Heart left ventricle (tissue), 16 donors: ENCODE measurements at regions not wholly inside any gene's neighbourhood (a gene's known extent, or its start where the extent isn't known, plus 50 kb on each side); places are given as distances from the start of the nearest gene placed in this dataset.

ENCODE experiments used
- ATAC-seq, 4 donors: fragments of 200-7000 bp; cut with Tn5 transposase; one replicate each; pipeline ENCODE4 v1.9.1; 2020 to 2022; ENCODE audit warnings: moderate library complexity in 4 of 4, mild to moderate bottlenecking in 3 of 4, moderate number of reproducible peaks in 1 of 4
- DNase-seq, 5 donors: peaks; one replicate each; pipeline ENCODE4 v3.0.0-alpha.2; 2020
- H3K27ac ChIP-seq, 12 donors: fragments of 200-600 bp; sonication (generic) in 4 of 12; one replicate each; pipeline versions ENCODE4 v1.5.0 to v1.8.0; 2016 to 2022; ENCODE audit warnings: mild to moderate bottlenecking in 2 of 12
- H3K27me3 ChIP-seq, 9 donors: fragments of 200-600 bp; sonication (generic) in 2 of 9; one replicate each; pipeline versions ENCODE4 v1.5.1 to v1.8.0; 2016 to 2022; ENCODE audit warnings: mild to moderate bottlenecking in 3 of 9
- H3K36me3 ChIP-seq, 9 donors: fragments of 200-600 bp; sonication (generic) in 2 of 9; one replicate each; pipeline versions ENCODE4 v1.5.0 to v1.8.0; 2018 to 2022; ENCODE audit warnings: mild to moderate bottlenecking in 2 of 9
- H3K4me1 ChIP-seq, 12 donors: fragments of 200-600 bp; sonication (generic) in 4 of 12; one replicate each; pipeline versions ENCODE4 v1.5.0 to v1.8.0; 2016 to 2022; ENCODE audit warnings: mild to moderate bottlenecking in 3 of 12
- H3K4me3 ChIP-seq, 12 donors: fragments of 200-600 bp; sonication (generic) in 4 of 12; one replicate each; pipeline versions ENCODE4 v1.5.0 to v1.8.0; 2017 to 2022; ENCODE audit warnings: mild to moderate bottlenecking in 9 of 12, moderate library complexity in 4 of 12
- H3K9me3 ChIP-seq, 12 donors: fragments of 200-600 bp; sonication (generic) in 4 of 12; one replicate each; pipeline versions ENCODE4 v1.5.0 to v1.8.0; 2016 to 2022; ENCODE audit warnings: mild to moderate bottlenecking in 1 of 12
- CTCF ChIP-seq, 12 donors: fragments of 200-600 bp; sonication (generic) in 4 of 12; IDR thresholded peaks; one replicate each; pipeline versions ENCODE4 v1.5.0 to v1.8.0; 2018 to 2022; ENCODE audit warnings: antibody characterized with exemption in 12 of 12, mild to moderate bottlenecking in 5 of 12
- POLR2A ChIP-seq, 2 donors: fragments of 450-650 bp; IDR thresholded peaks; one replicate each; pipeline ENCODE4 v1.6.1; 2017; ENCODE audit warnings: antibody characterized with exemption in 2 of 2, mild to moderate bottlenecking in 2 of 2, moderate library complexity in 2 of 2
- WGBS, 4 donors: extraction: QIAGEN DNeasy Blood & Tissue Kit in 2 of 4; methylation state at CpG; one replicate each; pipeline versions ENCODE4 v1.1.5 to v1.1.7; 2013 to 2018; 5-methylcytosine and 5-hydroxymethylcytosine counted together
- intact Hi-C, 10 donors: fragments of 100-400 bp; cut with DNase I; formaldehyde crosslinking; loops; one replicate each; pipeline versions ENCODE4 v1.11.1 to v1.14.2; 2022
- donor health status: ischemic (EF 13 %, LVEDD 7.1; RV severe dilation, severe dysfunction).
- donor health status: healthy with polysubstance abuse.
- donor health status: DM: no; HTN: yes; CAD: no.
- donor health status: DM: no; HTN: no; CAD: no.
- donor health status: ischemic (EF 25% LVEDD 6.9; RV normal size, moderate dysfunction).
- donor health status: ischemic (EF 25% LVEDD 5.7; RV mildly dilated, moderate dysfunction).
- donor health status: healthy.
- donor health status: DM: yes; HTN: yes; CAD: no.
- donor health status: ischemic (EF 35%, LVEDD 5.7; RV mildly dilated, moderate dysfunction).
- donor health status: nonischemic (EF 11% LVEDD 7.7; RV severe dilation, severe dysfunction).
- donor health status: DM: yes; HTN: yes; CAD: no.
- donor health status: PGD.
- donor health status: ischemic (EF 29% LVEDD 5.4; RV normal size, mild dysfunction).
- donor health status: nonischemic (EF 23%, LVEDD 6.1; RV moderate dilation, normal function).

- H3K4me3 ChIP-seq, result no peak overlapping the region
- H3K27ac ChIP-seq, result no peak overlapping the region
- ATAC-seq (no peak), DNase-seq (no peak)
- no peaks in the 10 kb centered on the region for H3K36me3 ChIP-seq
- intact Hi-C loops, result no loop called here
- peaks cover 0 to 23% (median 0%) of the 10 kb centered on the region in 9 donors for H3K27me3 ChIP-seq
- H3K9me3 ChIP-seq, result no peaks in the 10 kb centered on the region
- H3K4me1 ChIP-seq, result no peaks in the 10 kb centered on the region
- WGBS, 4 donors, result 37 to 42% (median 39%) methylated on average over 5 of the region's 5 CpGs
- TF ChIP-seq POLR2A (IDR thresholded peaks at IDR 0.05) (no peak), CTCF (IDR thresholded peaks at IDR 0.05) (no peak)
These were observed 80.8 kb upstream of the CRHR1 start for GRCh38 chr17:45703348-45703747.

- H3K27me3 ChIP-seq, result peaks cover 0 to 27% (median 0%) of the 10 kb centered on the region in 9 donors
- H3K4me3 ChIP-seq, result no peak overlapping the region
- intact Hi-C loops, result no loop called here
- H3K9me3 ChIP-seq, result no peaks in the 10 kb centered on the region
- H3K36me3 ChIP-seq, result no peaks in the 10 kb centered on the region
- 78 to 94% (median 85%) methylated on average over 1 of the region's 1 CpG for WGBS, 4 donors
- TF ChIP-seq POLR2A (IDR thresholded peaks at IDR 0.05), result no peak
- TF ChIP-seq CTCF (IDR thresholded peaks at IDR 0.05), result no peak
- no peaks in the 10 kb centered on the region for H3K4me1 ChIP-seq
- no peak for DNase-seq
- H3K27ac ChIP-seq, result no peak overlapping the region
- no peak for ATAC-seq
These were observed 80.3 kb upstream of the CRHR1 start for GRCh38 chr17:45703806-45704205.

- ATAC-seq, result no peak
- Histone ChIP-seq H3K9me3 (no peaks in the 10 kb centered on the region), H3K36me3 (no peaks in the 10 kb centered on the region), H3K27me3 (peaks cover 0 to 32% (median 0%) of the 10 kb centered on the region in 9 donors), H3K4me1 (no peaks in the 10 kb centered on the region), H3K4me3 (no peak overlapping the region), H3K27ac (no peak overlapping the region)
- DNase-seq, result no peak
- intact Hi-C loops, result no loop called here
- TF ChIP-seq POLR2A (IDR thresholded peaks at IDR 0.05) (no peak), CTCF (IDR thresholded peaks at IDR 0.05) (no peak)
- WGBS, 4 donors, result 48 to 54% (median 50%) methylated on average over 2 of the region's 2 CpGs
These were observed 79.9 kb upstream of the CRHR1 start for GRCh38 chr17:45704251-45704650.

GRCh38 chr17:45705123-45706009 is 78.8 kb upstream of the CRHR1 start:
- intact Hi-C loops, result no loop called here
- 43 to 54% (median 49%) methylated on average over 5 of the region's 5 CpGs for WGBS, 4 donors
- no peak overlapping the region for H3K4me3 ChIP-seq
- no peak overlapping the region for H3K27ac ChIP-seq
- DNase-seq (no peak), ATAC-seq (no peak)
- no peak for TF ChIP-seq CTCF (IDR thresholded peaks at IDR 0.05)
- no peak for TF ChIP-seq POLR2A (IDR thresholded peaks at IDR 0.05)
- H3K4me1 ChIP-seq, result no peaks in the 10 kb centered on the region
- no peaks in the 10 kb centered on the region for H3K36me3 ChIP-seq
- no peaks in the 10 kb centered on the region for H3K9me3 ChIP-seq
- peaks cover 0 to 29% (median 0%) of the 10 kb centered on the region in 9 donors for H3K27me3 ChIP-seq
